Transverse colon (tissue), 4 donors: ENCODE measurements at regions not wholly inside any gene's neighbourhood (a gene's known extent, or its start where the extent isn't known, plus 50 kb on each side); places are given as distances from the start of the nearest gene placed in this dataset.

Experiments used
- DNase-seq: peaks from one replicate; pipeline ENCODE4 v3.0.0-alpha.2; 2019
- H3K27ac ChIP-seq, 4 donors: fragments of 200-600 bp; sonication (generic); 2 replicates each; pipeline ENCODE4 v1.5.1; 2016 to 2018; ENCODE audit warnings: inconsistent platforms in 4 of 4
- H3K27me3 ChIP-seq: fragments of 200-600 bp; sonication (generic); 2 replicates; pipeline ENCODE4 v1.5.1; 2017; ENCODE audit warnings: inconsistent platforms
- H3K36me3 ChIP-seq, 4 donors: fragments of 200-600 bp; sonication (generic); 2 replicates each; pipeline ENCODE4 v1.5.1; 2017 to 2019; ENCODE audit warnings: inconsistent platforms in 4 of 4
- H3K4me1 ChIP-seq, 4 donors: fragments of 200-600 bp; sonication (generic); 2 replicates each; pipeline ENCODE4 v1.5.1; 2017 to 2020; ENCODE audit warnings: inconsistent platforms in 4 of 4
- H3K4me3 ChIP-seq, 4 donors: fragments of 200-600 bp; sonication (generic); 1 replicate in 1 of 4; 2 replicates in 3 of 4; pipeline versions ENCODE4 v1.5.1 to v1.6.1; 2017 to 2019; ENCODE audit warnings: inconsistent platforms in 4 of 4
- H3K9me3 ChIP-seq, 2 donors: fragments of 200-600 bp; sonication (generic); 2 replicates each; pipeline ENCODE4 v1.5.1; 2017 to 2019; ENCODE audit warnings: inconsistent platforms in 2 of 2
- EP300 ChIP-seq: sonication (generic); formaldehyde crosslinking; IDR thresholded peaks from one replicate; pipeline ENCODE4 v1.6.1; 2017; ENCODE audit warnings: antibody characterized with exemption, low read depth
- POLR2A ChIP-seq: fragments of 450-650 bp; IDR thresholded peaks from one replicate; pipeline ENCODE4 v1.6.1; 2016; ENCODE audit warnings: antibody characterized with exemption, mild to moderate bottlenecking, moderate library complexity
- POLR2AphosphoS5 ChIP-seq, 3 donors: sonication (generic); formaldehyde crosslinking; IDR thresholded peaks; one replicate each; pipeline ENCODE4 v1.6.1; 2016; ENCODE audit warnings: antibody characterized with exemption in 3 of 3
- WGBS, 2 donors: methylation state at CpG; one replicate each; pipeline ENCODE4 v1.1.5; 2018; ENCODE audit warnings: low coverage in 1 of 2; 5-methylcytosine and 5-hydroxymethylcytosine counted together
- in situ Hi-C, 4 donors: fragments of 200-750 bp; cut with MboI; loops; one replicate each; pipeline versions ENCODE4 v1.15.0 to v1.15.1; 2017; ENCODE audit warnings: low sequenced_read_pairs in 3 of 4, low pct_ligation_motif_present in 1 of 4, low pct_unique_long_range_greater_than_20kb in 1 of 4
- intact Hi-C: fragments of 100-400 bp; cut with DNase I; formaldehyde crosslinking; loops from one replicate; pipeline ENCODE4 v1.15.1; 2023; ENCODE audit warnings: low total_unique reads
- TF ChIP-seq, protein P1 (sequence below), 5 experiments: fragments of 200-600 bp in 3 of 5; fragments of 450-650 bp in 2 of 5; sonication (generic) in 3 of 5; IDR thresholded peaks; 1 replicate in 2 of 5; 2 replicates in 3 of 5; pipeline ENCODE4 v1.5.1; 2016 to 2017; ENCODE audit warnings: antibody characterized with exemption in 5 of 5, inconsistent platforms in 3 of 5, mild to moderate bottlenecking in 2 of 5, moderate library complexity in 1 of 5

DNA sequence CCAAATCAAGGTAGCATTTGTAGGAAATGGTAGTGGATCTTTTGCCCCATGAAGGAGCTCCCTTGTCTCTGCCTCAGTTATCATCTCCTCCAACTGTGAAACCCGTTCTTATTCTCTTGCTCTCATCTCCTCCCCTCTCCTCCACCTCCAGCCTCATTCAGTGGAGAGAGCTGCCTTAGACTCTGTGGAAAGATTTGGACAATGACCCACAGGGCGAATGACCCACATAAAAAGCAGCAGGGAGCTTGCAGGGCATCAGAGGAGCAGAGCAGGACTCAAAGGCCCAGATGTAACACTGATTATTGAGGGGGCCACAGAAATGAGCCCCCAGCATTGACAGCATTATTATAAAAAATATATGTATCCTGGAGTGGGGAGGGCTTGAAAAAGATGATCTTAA lies 641.1 kb upstream of the CFAP20DC start:
- Histone ChIP-seq H3K9me3 (no peaks in the 10 kb centered on the region), H3K4me3 (no peak overlapping the region), H3K27me3 (no peaks in the 10 kb centered on the region), H3K27ac (no peak overlapping the region), H3K36me3 (no peaks in the 10 kb centered on the region), H3K4me1 (no peaks in the 10 kb centered on the region)
- 76 to 94% methylated on average over 2 of the region's 2 CpGs for WGBS, 2 donors
- in situ Hi-C loops: no loop called here
- DNase-seq: no peak
- TF ChIP-seq POLR2AphosphoS5 (IDR thresholded peaks at IDR 0.05): no peak
- TF ChIP-seq, protein P1, sequence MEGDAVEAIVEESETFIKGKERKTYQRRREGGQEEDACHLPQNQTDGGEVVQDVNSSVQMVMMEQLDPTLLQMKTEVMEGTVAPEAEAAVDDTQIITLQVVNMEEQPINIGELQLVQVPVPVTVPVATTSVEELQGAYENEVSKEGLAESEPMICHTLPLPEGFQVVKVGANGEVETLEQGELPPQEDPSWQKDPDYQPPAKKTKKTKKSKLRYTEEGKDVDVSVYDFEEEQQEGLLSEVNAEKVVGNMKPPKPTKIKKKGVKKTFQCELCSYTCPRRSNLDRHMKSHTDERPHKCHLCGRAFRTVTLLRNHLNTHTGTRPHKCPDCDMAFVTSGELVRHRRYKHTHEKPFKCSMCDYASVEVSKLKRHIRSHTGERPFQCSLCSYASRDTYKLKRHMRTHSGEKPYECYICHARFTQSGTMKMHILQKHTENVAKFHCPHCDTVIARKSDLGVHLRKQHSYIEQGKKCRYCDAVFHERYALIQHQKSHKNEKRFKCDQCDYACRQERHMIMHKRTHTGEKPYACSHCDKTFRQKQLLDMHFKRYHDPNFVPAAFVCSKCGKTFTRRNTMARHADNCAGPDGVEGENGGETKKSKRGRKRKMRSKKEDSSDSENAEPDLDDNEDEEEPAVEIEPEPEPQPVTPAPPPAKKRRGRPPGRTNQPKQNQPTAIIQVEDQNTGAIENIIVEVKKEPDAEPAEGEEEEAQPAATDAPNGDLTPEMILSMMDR (IDR thresholded peaks at IDR 0.05): no peak
- no peak for TF ChIP-seq POLR2A
- no peak for TF ChIP-seq EP300
- intact Hi-C loops: no loop called here

DNA sequence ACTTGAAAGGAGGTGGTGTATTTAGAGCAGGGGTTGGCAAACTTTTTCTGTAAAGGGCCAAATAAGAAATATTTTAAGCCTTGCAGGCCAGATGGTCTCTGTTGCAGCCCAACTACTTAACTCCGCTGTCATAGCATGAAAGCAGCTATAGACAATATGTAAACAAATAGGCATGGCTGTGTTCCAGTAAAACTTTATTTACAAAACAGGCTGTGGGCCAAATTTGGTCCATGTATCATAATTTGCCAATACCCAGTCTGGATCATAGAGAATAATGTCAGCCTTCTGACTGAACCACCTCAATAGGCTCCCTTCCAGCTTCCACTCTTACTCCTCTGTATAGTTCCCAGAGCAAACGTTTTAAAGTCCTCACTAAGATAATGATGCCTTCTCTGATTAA lies 638.8 kb upstream of the CFAP20DC start:
- WGBS, 2 donors: 56 to 75% methylated on average over 2 of the region's 2 CpGs
- in situ Hi-C loops: no loop called here

DNA sequence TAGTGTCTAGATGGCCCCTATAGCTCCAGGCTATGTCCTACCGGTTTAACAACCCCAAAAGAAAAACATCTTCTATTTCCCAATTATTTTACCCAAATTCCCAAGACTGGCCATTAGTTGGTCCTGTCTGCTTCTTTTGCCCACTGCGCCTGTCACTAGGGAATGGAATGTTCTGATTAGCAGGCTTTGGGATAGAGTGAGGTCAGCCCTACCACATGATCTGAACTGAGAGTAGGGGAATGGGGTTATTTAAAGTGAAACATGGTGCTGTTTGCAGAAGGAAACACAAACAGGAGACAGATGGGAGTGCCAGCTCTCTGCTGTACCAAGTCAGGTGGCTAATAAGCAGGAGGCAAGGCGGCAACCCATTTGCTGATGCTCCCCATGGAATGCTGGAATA lies 635.6 kb upstream of the CFAP20DC start:
- no peak overlapping the region for H3K27ac ChIP-seq
- no peaks in the 10 kb centered on the region for H3K4me1 ChIP-seq
- in situ Hi-C loops (no loop called here), intact Hi-C loops (no loop called here)
- H3K36me3 ChIP-seq: no peaks in the 10 kb centered on the region
- WGBS, 2 donors: 88 to 96% methylated on average over 3 of the region's 3 CpGs
- no peak overlapping the region for H3K4me3 ChIP-seq
- TF ChIP-seq EP300 (no peak), POLR2A (no peak), POLR2AphosphoS5 (IDR thresholded peaks at IDR 0.05) (no peak)
- no peak for DNase-seq
- H3K27me3 ChIP-seq: no peaks in the 10 kb centered on the region
- no peaks in the 10 kb centered on the region for H3K9me3 ChIP-seq

More for the DNA sequence above, 638.8 kb upstream of the CFAP20DC start:
- Histone ChIP-seq H3K4me3 (no peak overlapping the region), H3K27me3 (no peaks in the 10 kb centered on the region), H3K27ac (no peak overlapping the region), H3K9me3 (no peaks in the 10 kb centered on the region), H3K4me1 (no peaks in the 10 kb centered on the region), H3K36me3 (no peaks in the 10 kb centered on the region)
- DNase-seq: no peak
- intact Hi-C loops: no loop called here
- TF ChIP-seq, protein P1 (IDR thresholded peaks at IDR 0.05): no peak
- TF ChIP-seq POLR2AphosphoS5 (IDR thresholded peaks at IDR 0.05) (no peak), POLR2A (no peak), EP300 (no peak)

DNA sequence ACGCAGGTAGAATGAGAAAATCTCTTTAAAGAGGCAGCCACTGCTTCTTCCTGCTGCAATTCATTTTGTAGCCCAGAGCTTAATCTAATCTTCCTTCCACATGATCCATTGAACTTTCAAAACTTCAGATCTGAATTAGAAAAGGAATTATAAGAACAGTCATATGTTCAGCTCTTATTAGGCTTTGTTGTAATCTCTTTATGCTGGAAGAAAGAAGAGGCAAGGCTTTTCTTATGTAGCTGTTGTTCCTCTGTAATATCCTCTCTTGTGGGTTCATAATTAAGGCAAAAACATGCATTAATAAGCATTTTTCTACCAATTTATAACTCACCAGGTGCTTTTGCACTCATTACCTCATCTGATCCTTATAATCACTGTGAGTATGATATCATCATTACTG lies 634.9 kb upstream of the CFAP20DC start:
- Histone ChIP-seq H3K4me1 (no peaks in the 10 kb centered on the region), H3K4me3 (no peak overlapping the region), H3K36me3 (no peaks in the 10 kb centered on the region), H3K27me3 (no peaks in the 10 kb centered on the region), H3K27ac (no peak overlapping the region), H3K9me3 (no peaks in the 10 kb centered on the region)
- DNase-seq: no peak
- intact Hi-C loops: loop anchor here (5.0 kb wide), 1 partner anchor 788 kb away; no protein-coding TSS in a partner anchor
- in situ Hi-C loops: no loop called here
- 86 to 92% methylated on average over 1 of the region's 1 CpG for WGBS, 2 donors
- no peak for TF ChIP-seq POLR2AphosphoS5 (IDR thresholded peaks at IDR 0.05)
- TF ChIP-seq, protein P1 (IDR thresholded peaks at IDR 0.05): no peak
- no peak for TF ChIP-seq POLR2A
- TF ChIP-seq EP300: no peak

DNA sequence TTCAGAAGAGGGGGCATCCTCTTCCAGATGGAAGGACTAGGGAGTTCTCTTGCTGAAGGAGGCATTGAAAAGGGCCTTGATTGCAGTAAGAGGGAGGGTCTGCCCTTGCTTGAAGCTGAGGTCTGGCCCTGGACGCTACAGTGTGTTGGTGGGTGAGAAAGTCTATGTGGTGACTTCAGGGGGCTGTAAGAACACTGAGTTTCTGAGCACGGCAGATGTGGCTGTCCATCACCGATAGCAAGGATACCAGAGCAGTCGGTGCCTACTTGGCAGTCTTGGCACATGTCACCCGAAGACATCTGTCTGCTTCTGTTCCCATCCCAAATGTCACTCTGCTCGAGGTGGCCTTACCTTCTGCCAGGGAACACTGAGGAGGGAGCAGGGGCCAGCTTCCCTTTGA lies 631.1 kb upstream of the CFAP20DC start:
- H3K4me3 ChIP-seq: no peak overlapping the region
- WGBS, 2 donors: 85% methylated on average over 6 of the region's 6 CpGs; no CpG with 5 or more reads in 1 of the 2 donors
- TF ChIP-seq, protein P1 (IDR thresholded peaks at IDR 0.05): no peak
- TF ChIP-seq POLR2AphosphoS5 (IDR thresholded peaks at IDR 0.05) (no peak), EP300 (no peak), POLR2A (no peak)
- no peak overlapping the region for H3K27ac ChIP-seq
- no peaks in the 10 kb centered on the region for H3K4me1 ChIP-seq
- in situ Hi-C loops: no loop called here
- no peaks in the 10 kb centered on the region for H3K27me3 ChIP-seq
- intact Hi-C loops: loop anchor here (5.0 kb wide), 1 partner anchor 791 kb away; no protein-coding TSS in a partner anchor
- H3K36me3 ChIP-seq: no peaks in the 10 kb centered on the region
- no peak for DNase-seq
- H3K9me3 ChIP-seq: no peaks in the 10 kb centered on the region
